Spleen (tissue), 11 donors: ENCODE measurements at regions not wholly inside any gene's neighbourhood (a gene's known extent, or its start where the extent isn't known, plus 50 kb on each side); places are given as distances from the start of the nearest gene placed in this dataset.

Experiments
- DNase-seq: peaks from one replicate; pipeline ENCODE4 v3.0.0-alpha.2; 2020
- H3K27ac ChIP-seq, 8 donors: fragments of 200-600 bp; sonication (generic) in 7 of 8; 1 replicate in 4 of 8; 2 replicates in 4 of 8; pipeline versions ENCODE4 v1.5.0 to v1.8.0; 2016 to 2021; ENCODE audit warnings: inconsistent platforms in 4 of 8, mild to moderate bottlenecking in 4 of 8, moderate library complexity in 1 of 8
- H3K27me3 ChIP-seq, 7 donors: fragments of 200-600 bp; sonication (generic) in 6 of 7; replicated peaks in 1 of 7; 1 replicate in 4 of 7; 2 replicates in 3 of 7; pipeline versions ENCODE4 v1.5.0 to v1.8.0; 2016 to 2021; ENCODE audit warnings: inconsistent platforms in 3 of 7, mild to moderate bottlenecking in 1 of 7
- H3K36me3 ChIP-seq, 6 donors: fragments of 200-600 bp; sonication (generic) in 5 of 6; 1 replicate in 4 of 6; 2 replicates in 2 of 6; pipeline versions ENCODE4 v1.5.0 to v1.8.0; 2016 to 2021; ENCODE audit warnings: inconsistent platforms in 2 of 6
- H3K4me1 ChIP-seq, 6 donors: fragments of 200-600 bp; sonication (generic) in 5 of 6; 1 replicate in 3 of 6; 2 replicates in 3 of 6; pipeline versions ENCODE4 v1.5.0 to v1.8.0; 2016 to 2021; ENCODE audit warnings: inconsistent platforms in 3 of 6
- H3K4me3 ChIP-seq, 8 donors: fragments of 200-600 bp; sonication (generic) in 7 of 8; 1 replicate in 4 of 8; 2 replicates in 4 of 8; pipeline versions ENCODE4 v1.5.0 to v1.8.0; 2016 to 2021; ENCODE audit warnings: inconsistent platforms in 4 of 8, mild to moderate bottlenecking in 4 of 8, moderate library complexity in 2 of 8
- H3K9me3 ChIP-seq, 8 donors: fragments of 200-600 bp; sonication (generic) in 7 of 8; 1 replicate in 4 of 8; 2 replicates in 4 of 8; pipeline versions ENCODE4 v1.5.0 to v1.8.0; 2016 to 2021; ENCODE audit warnings: inconsistent platforms in 4 of 8
- POLR2A ChIP-seq, 3 donors: fragments of 450-650 bp; IDR thresholded peaks; one replicate each; pipeline ENCODE4 v1.5.1; 2017; ENCODE audit warnings: antibody characterized with exemption in 3 of 3, mild to moderate bottlenecking in 1 of 3
- POLR2AphosphoS5 ChIP-seq, 3 donors: sonication (generic); formaldehyde crosslinking; IDR thresholded peaks; one replicate each; pipeline ENCODE4 v1.5.1; 2017; ENCODE audit warnings: antibody characterized with exemption in 3 of 3
- WGBS, 5 donors: extraction: QIAGEN DNeasy Blood & Tissue Kit in 3 of 5; methylation state at CpG; one replicate each; pipeline versions ENCODE4 v1.1.5 to v1.1.7; 2013 to 2018; 5-methylcytosine and 5-hydroxymethylcytosine counted together
- intact Hi-C: fragments of 100-400 bp; cut with DNase I; formaldehyde crosslinking; loops from one replicate; pipeline ENCODE4 v1.15.0; 2023; ENCODE audit warnings: low total_unique reads
- TF ChIP-seq, protein P1 (sequence below), 11 experiments: fragments of 200-600 bp in 7 of 11; fragments of 450-650 bp in 4 of 11; sonication (generic) in 4 of 11; IDR thresholded peaks in 8 of 11; conservative IDR thresholded peaks in 3 of 11; 1 replicate in 7 of 11; 2 replicates in 4 of 11; pipeline versions ENCODE4 v1.4.0 to v1.8.0; 2016 to 2021; ENCODE audit warnings: antibody characterized with exemption in 11 of 11, inconsistent platforms in 4 of 11, mild to moderate bottlenecking in 1 of 11
- donor health status: healthy with polysubstance abuse.
- donor health status: DM: no; HTN: no; CAD: no; lungs with moderate emphysema.
- donor health status: DM: no; HTN: no; CAD: no.
- donor health status: Bipolar disorder and iron deficiency.
- donor health status: healthy.
- donor health status: DM: no; HTN: no; CAD: no.
- donor health status: DM: yes; HTN: yes; CAD: no.

DNA sequence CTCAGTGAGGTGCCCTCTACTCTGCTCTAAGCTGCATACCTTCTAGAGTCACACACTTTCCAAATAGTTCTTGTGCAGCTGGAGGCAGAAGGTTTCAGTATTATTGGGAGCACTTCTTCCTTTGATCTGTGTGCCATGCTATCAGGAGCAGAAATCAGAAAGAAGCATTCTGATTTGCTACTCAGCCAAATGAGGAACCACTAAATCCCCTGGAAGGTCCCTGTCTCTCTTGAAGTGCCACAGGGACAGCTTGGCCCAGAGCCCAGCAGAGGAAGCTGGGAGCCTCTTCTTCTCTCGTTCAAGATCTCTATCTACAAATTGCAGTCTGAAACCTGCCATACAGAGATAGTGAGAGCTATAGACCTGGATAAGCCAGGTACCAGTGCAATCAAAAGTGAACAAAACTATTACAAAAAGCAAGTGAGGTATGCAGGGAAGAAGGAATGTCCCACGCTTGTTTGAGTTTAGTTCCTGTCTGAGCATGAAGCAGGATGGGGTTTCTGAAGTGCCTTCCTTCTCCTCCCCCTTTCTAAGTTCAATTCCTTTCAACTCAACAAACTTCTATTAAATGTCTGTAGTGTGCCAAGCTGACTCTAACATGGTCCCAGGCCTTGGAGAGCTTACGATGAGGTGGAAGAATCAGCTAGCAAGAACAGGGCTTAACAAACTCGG, 100.9 kb upstream of the PARP11 start:
- peak overlapping the region in 3 of 8 donors; percentile 15 to 46 (median 26) for H3K27ac ChIP-seq
- H3K9me3 ChIP-seq, result no peaks in the 10 kb centered on the region
- TF ChIP-seq, protein P1, sequence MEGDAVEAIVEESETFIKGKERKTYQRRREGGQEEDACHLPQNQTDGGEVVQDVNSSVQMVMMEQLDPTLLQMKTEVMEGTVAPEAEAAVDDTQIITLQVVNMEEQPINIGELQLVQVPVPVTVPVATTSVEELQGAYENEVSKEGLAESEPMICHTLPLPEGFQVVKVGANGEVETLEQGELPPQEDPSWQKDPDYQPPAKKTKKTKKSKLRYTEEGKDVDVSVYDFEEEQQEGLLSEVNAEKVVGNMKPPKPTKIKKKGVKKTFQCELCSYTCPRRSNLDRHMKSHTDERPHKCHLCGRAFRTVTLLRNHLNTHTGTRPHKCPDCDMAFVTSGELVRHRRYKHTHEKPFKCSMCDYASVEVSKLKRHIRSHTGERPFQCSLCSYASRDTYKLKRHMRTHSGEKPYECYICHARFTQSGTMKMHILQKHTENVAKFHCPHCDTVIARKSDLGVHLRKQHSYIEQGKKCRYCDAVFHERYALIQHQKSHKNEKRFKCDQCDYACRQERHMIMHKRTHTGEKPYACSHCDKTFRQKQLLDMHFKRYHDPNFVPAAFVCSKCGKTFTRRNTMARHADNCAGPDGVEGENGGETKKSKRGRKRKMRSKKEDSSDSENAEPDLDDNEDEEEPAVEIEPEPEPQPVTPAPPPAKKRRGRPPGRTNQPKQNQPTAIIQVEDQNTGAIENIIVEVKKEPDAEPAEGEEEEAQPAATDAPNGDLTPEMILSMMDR (IDR thresholded peaks at IDR 0.05 in 8 of 11, conservative IDR thresholded peaks at IDR 0.05 in 3 of 11), result no peak
- TF ChIP-seq POLR2A (IDR thresholded peaks at IDR 0.05) (no peak), POLR2AphosphoS5 (IDR thresholded peaks at IDR 0.05) (no peak)
- H3K36me3 ChIP-seq, result no peaks in the 10 kb centered on the region
- no peak for DNase-seq
- intact Hi-C loops, result no loop called here
- H3K4me1 ChIP-seq, result peaks cover 5 to 33% (median 23%) of the 10 kb centered on the region in 6 donors
- no peak overlapping the region for H3K4me3 ChIP-seq
- WGBS, 5 donors, result 44 to 53% (median 50%) methylated on average over 4 of the region's 4 CpGs
- H3K27me3 ChIP-seq, result peaks cover 0 to under 1% (median 0%) of the 10 kb centered on the region in 7 donors

DNA sequence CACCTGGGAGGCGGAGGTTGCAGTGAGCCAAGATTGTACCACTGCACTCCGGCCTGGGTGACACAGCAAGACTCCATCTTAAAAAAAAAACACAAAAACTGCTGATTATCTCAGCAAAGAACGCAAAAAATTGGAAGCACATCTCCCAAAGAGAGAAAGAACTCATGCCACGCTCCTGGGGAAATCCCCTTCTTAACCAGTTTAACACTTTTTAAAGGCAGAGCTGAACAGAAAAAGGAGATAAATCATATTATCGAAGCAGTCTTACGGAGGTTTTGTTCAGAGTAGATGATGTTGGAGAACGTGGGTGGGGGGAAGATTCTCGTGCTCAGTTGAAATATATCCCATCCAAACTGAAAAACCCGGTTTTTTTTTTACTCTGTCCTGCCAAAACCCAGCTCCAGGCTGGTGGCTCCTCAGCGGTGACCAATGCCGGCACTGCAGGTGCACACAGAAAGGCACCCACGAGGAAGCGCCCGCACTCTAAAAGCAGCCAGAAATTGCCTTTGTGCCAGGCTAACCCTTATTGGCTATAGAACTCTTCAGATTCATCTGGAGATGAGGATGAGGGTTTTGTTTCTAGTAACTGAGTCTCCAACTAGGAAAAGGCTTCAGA, 100.2 kb upstream of the PARP11 start:
- Histone ChIP-seq H3K4me1 (peaks cover 5 to 33% (median 23%) of the 10 kb centered on the region in 6 donors), H3K4me3 (no peak overlapping the region), H3K27ac (peak overlapping the region in 1 of 8 donors; percentile 46), H3K9me3 (no peaks in the 10 kb centered on the region), H3K27me3 (peaks cover 0 to 3% (median 0%) of the 10 kb centered on the region in 7 donors), H3K36me3 (no peaks in the 10 kb centered on the region)
- WGBS, 5 donors, result 62 to 73% (median 68%) methylated on average over 14 of the region's 14 CpGs
- TF ChIP-seq POLR2AphosphoS5 (IDR thresholded peaks at IDR 0.05) (no peak), POLR2A (IDR thresholded peaks at IDR 0.05) (no peak)
- TF ChIP-seq, protein P1 (IDR thresholded peaks at IDR 0.05 in 8 of 11, conservative IDR thresholded peaks at IDR 0.05 in 3 of 11), result no peak
- intact Hi-C loops, result no loop called here
- DNase-seq, result no peak

DNA sequence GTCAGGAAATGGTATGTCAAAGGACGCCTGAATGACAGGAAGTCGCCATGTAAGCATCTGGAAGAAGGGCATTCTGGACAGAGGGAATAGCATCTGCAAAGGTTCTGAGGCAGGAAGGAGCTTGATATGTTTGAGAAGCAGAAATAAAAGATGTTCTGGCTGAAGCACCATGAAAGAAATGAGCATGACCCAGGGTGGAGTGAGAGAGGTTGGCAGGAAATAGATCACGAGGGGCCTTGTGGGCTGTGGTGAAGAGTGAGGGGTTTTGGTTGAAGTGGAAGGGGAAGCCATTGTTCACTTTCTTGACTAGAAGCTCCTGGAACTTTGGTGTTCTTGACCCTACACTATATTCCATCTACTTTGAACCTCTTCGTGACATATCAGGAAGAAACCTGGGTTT, 99.4 kb upstream of the PARP11 start:
- intact Hi-C loops, result no loop called here
- Histone ChIP-seq H3K27me3 (peaks cover 0 to 3% (median 0%) of the 10 kb centered on the region in 7 donors), H3K4me1 (peaks cover 5 to 33% (median 23%) of the 10 kb centered on the region in 6 donors), H3K36me3 (no peaks in the 10 kb centered on the region), H3K27ac (no peak overlapping the region), H3K4me3 (no peak overlapping the region), H3K9me3 (no peaks in the 10 kb centered on the region)
- TF ChIP-seq POLR2A (IDR thresholded peaks at IDR 0.05) (no peak), POLR2AphosphoS5 (IDR thresholded peaks at IDR 0.05) (no peak)
- TF ChIP-seq, protein P1 (IDR thresholded peaks at IDR 0.05 in 8 of 11, conservative IDR thresholded peaks at IDR 0.05 in 3 of 11), result no peak
- DNase-seq, result no peak
- WGBS, 5 donors, result 32 to 48% (median 40%) methylated on average over 4 of the region's 4 CpGs

DNA sequence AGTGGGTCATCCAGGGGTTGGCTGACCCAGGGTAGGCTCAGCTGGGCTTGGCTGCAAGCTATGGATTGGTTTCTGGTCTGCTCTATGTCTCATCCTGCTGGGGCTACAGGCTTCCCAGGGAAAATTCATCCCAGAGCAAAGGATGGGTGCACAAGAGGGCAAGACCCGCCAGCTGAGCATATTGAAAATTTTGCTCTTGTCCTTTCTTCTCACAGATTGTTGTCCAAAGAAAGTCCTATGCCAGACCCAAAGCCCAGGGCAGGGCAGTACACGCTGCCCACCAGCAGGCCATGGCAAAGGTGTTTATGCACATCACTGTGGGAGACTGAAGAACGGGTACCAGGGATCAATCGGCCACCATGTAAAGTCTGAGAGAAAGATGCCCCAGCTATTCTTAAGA, 95.3 kb upstream of the PARP11 start:
- H3K27ac ChIP-seq, result no peak overlapping the region
- no peak overlapping the region for H3K4me3 ChIP-seq
- no peaks in the 10 kb centered on the region for H3K36me3 ChIP-seq
- TF ChIP-seq, protein P1 (IDR thresholded peaks at IDR 0.05 in 8 of 11, conservative IDR thresholded peaks at IDR 0.05 in 3 of 11), result no peak
- TF ChIP-seq POLR2A (IDR thresholded peaks at IDR 0.05), result no peak
- no peak for TF ChIP-seq POLR2AphosphoS5 (IDR thresholded peaks at IDR 0.05)
- H3K9me3 ChIP-seq, result no peaks in the 10 kb centered on the region
- peaks cover 0 to 3% (median 0%) of the 10 kb centered on the region in 7 donors for H3K27me3 ChIP-seq
- peaks cover 0 to 14% (median 8%) of the 10 kb centered on the region in 6 donors for H3K4me1 ChIP-seq
- intact Hi-C loops, result no loop called here
- no peak for DNase-seq
- 89 to 95% (median 90%) methylated on average over 4 of the region's 4 CpGs for WGBS, 5 donors
